T-helper 2 cell treated with Interferon-gamma antibody and Interleukin-4, amounts not matched to agents 100 ng/mL and 5 ng/mL, for 36 hours (primary cell): ENCODE measurements at regions not wholly inside any gene's neighbourhood (a gene's known extent, or its start where the extent isn't known, plus 50 kb on each side); places are given as distances from the start of the nearest gene placed in this dataset.
"Not testable (repeated sequence)": the region's sequence is repeated elsewhere in the genome, so short reads cannot be mapped to it uniquely, and the experiment has no call there.

Source experiments
- intact Hi-C: fragments of 100-400 bp; cut with micrococcal nuclease; formaldehyde crosslinking; loops from one replicate; pipeline ENCODE4 v1.15.1; 2023

DNA sequence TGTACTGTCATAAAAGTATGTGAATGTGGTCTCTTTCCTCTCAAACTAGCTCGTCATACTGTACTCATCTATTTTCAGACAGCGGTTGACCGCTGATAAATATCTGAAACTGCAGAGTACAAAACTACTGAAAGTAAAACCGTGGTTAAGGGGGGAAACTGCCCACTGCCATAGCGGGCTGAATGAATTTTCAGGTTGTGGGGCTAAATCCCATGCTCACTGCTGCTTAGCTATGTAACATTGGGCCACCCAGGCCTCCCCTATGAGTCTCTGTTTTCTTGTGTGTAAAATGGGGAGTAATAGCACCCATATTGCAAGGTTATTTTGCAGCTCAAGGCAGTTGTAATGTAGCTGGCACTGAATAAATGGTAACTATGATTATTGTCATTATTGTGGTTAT lies 82.3 kb downstream of the MSX2 start:
- intact Hi-C loops, result no loop called here

DNA sequence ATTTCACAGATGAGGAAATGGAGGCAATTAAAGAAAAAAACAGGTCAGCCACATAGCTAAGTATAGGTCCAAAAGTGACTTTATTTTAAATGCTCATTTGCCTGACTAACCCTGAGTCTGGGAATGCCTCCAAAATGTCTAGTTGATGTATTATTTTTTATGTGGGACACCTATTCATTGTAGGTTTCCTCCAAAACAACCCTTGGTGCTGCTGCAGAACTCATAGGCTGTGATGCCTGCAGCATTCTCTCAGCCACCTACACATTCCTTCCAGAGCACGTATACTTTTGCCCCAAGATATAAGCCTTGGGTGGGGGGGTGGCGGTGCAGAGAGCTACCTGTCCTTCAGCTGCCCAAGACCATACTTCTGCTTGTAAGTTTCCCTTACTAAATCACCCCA lies 77.4 kb downstream of the MSX2 start:
- intact Hi-C loops, result no loop called here

- intact Hi-C loops, result no loop called here
These were observed 76.1 kb downstream of the MSX2 start for GRCh38 chr5:174800435-174800834.

DNA sequence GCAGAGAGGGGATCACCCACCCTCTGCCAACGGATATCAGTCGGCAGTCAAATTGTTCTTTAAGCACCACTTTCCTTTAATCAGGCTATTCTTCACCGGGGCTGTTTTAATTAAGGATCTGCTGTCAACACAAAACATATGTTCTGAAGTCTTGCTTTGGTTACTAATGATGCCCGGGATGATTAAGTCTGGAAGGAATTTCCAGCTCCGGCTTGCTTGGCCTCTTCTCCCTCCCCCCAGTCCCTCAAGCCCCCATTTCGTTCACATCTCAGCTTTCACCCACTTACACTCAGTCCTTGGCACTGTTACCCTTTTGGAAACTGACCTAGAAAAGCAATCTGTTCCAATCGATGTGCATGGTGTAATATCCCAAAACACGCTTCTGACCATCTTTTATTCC lies 74.7 kb downstream of the MSX2 start:
- intact Hi-C loops, result no loop called here

DNA sequence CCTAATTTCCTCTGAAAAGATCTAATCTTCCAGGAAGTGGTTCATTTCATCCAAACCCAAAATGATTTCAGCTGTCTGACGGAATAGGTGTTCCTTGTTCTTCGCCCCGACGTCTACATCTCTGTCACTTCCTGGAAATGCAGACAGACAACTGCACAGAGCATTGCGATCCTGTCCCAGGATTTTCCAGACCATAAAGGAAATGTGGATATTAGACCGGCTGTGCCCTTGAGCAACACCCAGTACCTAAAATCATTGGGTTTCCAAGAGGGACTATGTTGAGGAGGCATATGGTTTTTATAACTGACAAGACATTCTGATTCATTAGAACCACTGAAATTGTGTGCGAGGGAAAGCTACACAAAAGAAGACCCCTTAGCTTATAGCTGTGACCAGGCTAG lies 74.2 kb downstream of the MSX2 start:
- intact Hi-C loops, result no loop called here

GRCh38 chr5:174796711-174797192 lies 72.4 kb downstream of the MSX2 start:
- intact Hi-C loops, result no loop called here

DNA sequence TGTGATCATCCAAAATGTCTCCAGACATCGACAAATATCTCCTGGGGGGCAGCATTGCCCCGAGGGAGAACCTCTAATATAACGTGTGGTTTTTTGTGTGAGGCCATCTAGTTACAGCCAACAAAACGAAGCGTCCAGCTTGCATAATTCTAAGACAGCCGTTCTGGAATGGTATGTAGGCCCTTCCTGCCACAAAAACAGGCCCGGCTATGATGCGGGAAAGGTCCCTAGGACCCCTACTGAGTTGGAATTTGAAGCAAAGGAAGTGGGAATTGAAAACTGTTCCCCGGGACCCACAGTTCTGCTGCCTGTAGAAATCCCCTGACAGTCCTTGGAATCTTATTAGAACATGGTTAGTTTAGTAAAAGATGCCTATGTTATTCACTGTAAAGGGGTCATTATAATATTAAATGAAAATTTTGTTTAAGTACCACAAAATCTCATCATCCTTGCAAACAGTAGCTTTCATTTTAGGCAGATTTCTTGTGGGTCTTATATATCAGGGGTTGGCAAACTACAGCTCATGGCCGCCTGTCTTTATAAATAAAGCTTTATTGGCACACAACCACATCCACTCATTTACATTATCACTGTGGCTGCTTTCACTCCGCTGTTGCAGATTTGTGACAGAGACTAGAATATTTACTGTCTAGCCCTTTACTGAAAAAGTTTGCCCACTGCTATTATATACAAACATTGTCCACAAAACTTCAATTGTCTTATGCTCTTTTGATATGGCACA lies 70.7 kb downstream of the MSX2 start:
- intact Hi-C loops, result no loop called here

GRCh38 chr5:174793684-174794328 lies 69.4 kb downstream of the MSX2 start:
- intact Hi-C loops, result no loop called here

GRCh38 chr5:174793076-174793475 lies 68.7 kb downstream of the MSX2 start:
- intact Hi-C loops, result no loop called here

GRCh38 chr5:174792265-174792664 lies 67.9 kb downstream of the MSX2 start:
- intact Hi-C loops, result not testable (repeated sequence)

DNA sequence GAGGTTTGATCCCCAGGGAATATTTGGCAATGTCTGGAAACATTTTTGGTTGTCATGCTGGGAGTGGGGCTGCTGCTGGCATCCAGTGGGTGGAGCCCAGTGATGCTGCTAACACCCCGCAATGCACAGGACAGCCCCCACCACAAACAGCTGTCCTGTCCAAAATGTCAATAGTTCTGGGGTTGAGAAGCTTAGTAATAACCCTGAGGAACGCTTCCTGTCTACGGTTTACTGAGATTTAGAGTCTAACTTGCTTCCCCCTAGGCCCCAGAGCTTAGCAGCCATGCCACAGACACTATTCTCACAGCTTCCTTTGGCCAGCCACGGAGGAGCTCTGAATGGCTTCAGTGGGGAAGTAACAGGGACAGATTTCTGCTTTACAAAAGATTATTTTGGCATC lies 66.5 kb downstream of the MSX2 start:
- intact Hi-C loops, result no loop called here

DNA sequence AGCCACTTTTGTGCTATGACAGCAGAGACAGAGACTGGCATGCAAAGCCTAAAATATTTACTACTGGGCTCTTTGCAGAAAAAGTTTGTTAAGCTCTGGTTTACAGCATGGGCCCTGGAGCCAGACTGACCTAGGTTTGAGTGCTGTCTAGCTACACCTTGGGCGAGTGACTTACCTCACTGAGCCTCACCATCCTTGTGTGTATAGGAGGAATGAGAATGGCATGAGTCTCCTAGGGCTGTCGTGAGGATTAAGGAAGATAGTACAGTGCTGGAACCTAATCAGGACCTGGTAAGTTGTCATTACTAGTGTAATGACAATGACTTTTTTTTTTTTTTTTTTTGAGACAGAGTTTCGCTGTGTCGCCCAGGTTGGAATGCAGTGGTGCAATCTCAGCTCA lies 65.2 kb downstream of the MSX2 start:
- intact Hi-C loops, result no loop called here

DNA sequence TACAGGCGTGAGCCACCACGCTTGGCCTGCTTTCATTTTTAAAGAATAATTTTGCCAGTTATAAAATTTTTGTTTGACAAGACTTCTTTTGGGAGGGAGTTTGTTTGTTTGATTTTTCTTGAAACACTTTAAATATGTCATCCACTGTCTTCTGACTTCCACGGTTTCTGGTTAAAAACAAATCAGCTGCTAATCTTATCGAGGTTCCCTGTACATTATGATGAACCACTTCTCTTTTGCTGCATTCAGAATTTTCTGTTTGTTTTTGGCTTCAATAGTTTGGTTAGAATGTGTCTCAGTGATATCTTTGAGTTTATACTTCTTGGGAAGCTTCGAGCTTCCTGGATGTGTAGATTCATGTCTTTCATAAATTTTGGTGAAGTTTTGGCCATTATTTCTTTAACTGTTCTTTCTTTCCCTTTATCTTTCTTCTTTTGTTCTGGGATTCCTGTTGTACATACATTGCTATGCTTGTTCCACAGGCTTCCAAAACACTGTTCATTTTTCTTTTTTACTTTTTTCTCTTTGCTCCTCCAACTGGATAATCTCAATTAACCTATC lies 60.8 kb downstream of the MSX2 start:
- intact Hi-C loops, result no loop called here
